Mucosa of stomach (tissue), 1 donor: ENCODE measurements at regions not wholly inside any gene's neighbourhood (a gene's known extent, or its start where the extent isn't known, plus 50 kb on each side); places are given as distances from the start of the nearest gene placed in this dataset.

Experiments
- H3K27me3 ChIP-seq: one replicate; pipeline ENCODE4 v1.7.0; 2013; ENCODE audit warnings: mild to moderate bottlenecking, low read length; ENCODE audit not compliant: control insufficient read depth, insufficient read depth
- H3K36me3 ChIP-seq: one replicate; pipeline ENCODE4 v1.7.0; 2013; ENCODE audit warnings: low read length; ENCODE audit not compliant: control insufficient read depth, insufficient read depth
- H3K4me1 ChIP-seq: one replicate; pipeline ENCODE4 v1.7.0; 2013; ENCODE audit warnings: mild to moderate bottlenecking, low read length; ENCODE audit not compliant: control insufficient read depth, insufficient read depth
- H3K4me3 ChIP-seq: one replicate; pipeline ENCODE4 v1.7.0; 2013; ENCODE audit warnings: low read length
- H3K9ac ChIP-seq: one replicate; pipeline ENCODE4 v1.7.0; 2013; ENCODE audit warnings: mild to moderate bottlenecking, low read length, moderate library complexity
- H3K9me3 ChIP-seq: one replicate; pipeline ENCODE4 v1.7.0; 2013; ENCODE audit warnings: mild to moderate bottlenecking, low read length, moderate library complexity; ENCODE audit not compliant: control insufficient read depth
- donor health status: Pancreatic carcinoma.

DNA sequence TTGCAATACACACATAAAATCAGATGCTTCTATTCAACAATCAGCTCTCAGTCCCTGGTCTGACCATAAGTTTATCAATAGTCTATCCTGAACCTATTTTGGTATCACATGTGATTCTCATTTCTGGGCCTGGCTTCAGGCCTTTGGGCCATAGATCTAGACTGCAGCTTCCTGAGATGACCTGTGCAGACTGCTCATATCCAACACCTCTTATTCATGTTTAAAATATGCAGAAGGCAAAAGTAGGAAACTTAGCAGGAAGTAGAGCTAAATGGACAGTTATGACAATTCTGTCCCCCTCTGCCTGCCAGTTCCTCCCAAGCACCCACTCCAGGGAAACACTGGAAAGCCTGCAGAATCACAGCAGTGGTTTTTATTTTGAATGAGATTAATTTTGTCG lies 53.3 kb downstream of the C7orf25 start:
- H3K36me3 ChIP-seq = no peaks in the 10 kb centered on the region
- no peak overlapping the region for H3K9ac ChIP-seq
- H3K4me3 ChIP-seq = no peak overlapping the region
- H3K27me3 ChIP-seq = no peaks in the 10 kb centered on the region
- peaks cover 4% of the 10 kb centered on the region for H3K4me1 ChIP-seq
- no peaks in the 10 kb centered on the region for H3K9me3 ChIP-seq

DNA sequence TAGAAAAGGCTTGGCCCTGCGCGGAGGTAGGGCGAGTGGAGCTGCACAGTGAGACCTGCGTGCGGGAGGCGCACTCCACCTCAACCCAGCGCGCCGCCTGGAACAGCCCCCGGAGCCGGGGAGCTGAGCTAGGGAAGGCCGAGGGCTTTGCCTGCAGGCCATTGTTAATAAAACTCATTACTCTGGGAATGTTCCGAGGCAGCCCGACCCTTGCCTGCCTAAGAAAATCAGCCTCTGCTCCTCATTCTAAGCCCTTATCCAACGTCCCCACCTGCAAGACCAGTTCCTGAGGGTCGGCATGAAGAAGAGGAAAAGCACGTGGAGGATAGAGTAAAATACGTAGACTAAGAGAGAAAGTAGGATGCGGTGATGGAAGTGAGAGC lies 55.3 kb downstream of the C7orf25 start:
- H3K9me3 ChIP-seq = no peaks in the 10 kb centered on the region
- peaks cover 4% of the 10 kb centered on the region for H3K4me1 ChIP-seq
- no peaks in the 10 kb centered on the region for H3K27me3 ChIP-seq
- H3K4me3 ChIP-seq = peak overlapping the region; percentile 19
- no peaks in the 10 kb centered on the region for H3K36me3 ChIP-seq
- H3K9ac ChIP-seq = no peak overlapping the region

DNA sequence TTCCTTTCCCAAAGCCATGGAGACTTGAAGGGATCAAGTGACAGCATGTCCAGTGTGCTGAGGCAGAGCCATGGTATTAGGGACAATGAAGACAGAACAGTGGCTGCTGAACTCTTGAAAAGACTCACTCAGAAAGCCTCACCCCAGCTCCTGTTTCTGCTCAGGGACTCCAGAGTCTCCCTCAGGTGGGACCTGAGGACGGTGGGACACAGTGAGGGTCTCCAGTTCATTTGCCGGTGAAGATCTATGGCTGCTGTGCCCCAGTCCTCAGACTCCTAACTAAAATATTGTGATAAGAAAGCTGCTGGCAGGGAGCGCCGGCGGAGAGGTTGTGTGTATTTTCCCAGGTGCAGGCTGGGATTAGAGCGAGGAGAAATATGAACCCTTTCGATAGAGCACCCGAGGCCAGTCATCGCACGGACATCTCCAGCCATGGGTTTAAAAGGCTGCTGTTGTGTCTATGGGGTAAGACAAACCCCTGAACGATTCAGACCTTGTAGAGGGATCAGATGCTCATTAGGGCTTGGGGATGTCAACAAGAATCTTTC lies 57.2 kb downstream of the C7orf25 start:
- no peak overlapping the region for H3K9ac ChIP-seq
- no peak overlapping the region for H3K4me3 ChIP-seq
- H3K4me1 ChIP-seq = peaks cover 4% of the 10 kb centered on the region
- no peaks in the 10 kb centered on the region for H3K9me3 ChIP-seq
- H3K36me3 ChIP-seq = no peaks in the 10 kb centered on the region
- no peaks in the 10 kb centered on the region for H3K27me3 ChIP-seq

DNA sequence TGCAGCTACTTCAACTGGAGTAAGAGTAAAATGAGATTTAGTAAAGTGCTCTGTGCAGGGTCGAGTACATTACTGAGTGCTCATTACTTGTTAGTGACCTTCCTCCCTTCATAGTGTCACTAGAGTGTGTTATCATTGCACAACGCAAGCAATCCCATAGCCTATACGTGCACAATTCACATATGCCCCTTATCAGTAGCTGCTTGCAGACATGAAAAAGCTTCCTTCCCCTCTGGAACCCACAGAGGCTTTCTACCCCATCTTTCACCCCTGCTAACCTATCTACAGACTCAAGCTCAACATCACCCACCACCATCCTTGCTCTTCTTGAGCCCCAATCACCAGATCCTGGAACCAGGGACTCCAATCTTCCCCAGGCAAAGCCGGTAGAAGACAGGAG lies 59.3 kb downstream of the C7orf25 start:
- Histone ChIP-seq H3K4me3 (no peak overlapping the region), H3K9me3 (no peaks in the 10 kb centered on the region), H3K9ac (no peak overlapping the region), H3K36me3 (no peaks in the 10 kb centered on the region), H3K27me3 (no peaks in the 10 kb centered on the region), H3K4me1 (peaks cover 4% of the 10 kb centered on the region)

DNA sequence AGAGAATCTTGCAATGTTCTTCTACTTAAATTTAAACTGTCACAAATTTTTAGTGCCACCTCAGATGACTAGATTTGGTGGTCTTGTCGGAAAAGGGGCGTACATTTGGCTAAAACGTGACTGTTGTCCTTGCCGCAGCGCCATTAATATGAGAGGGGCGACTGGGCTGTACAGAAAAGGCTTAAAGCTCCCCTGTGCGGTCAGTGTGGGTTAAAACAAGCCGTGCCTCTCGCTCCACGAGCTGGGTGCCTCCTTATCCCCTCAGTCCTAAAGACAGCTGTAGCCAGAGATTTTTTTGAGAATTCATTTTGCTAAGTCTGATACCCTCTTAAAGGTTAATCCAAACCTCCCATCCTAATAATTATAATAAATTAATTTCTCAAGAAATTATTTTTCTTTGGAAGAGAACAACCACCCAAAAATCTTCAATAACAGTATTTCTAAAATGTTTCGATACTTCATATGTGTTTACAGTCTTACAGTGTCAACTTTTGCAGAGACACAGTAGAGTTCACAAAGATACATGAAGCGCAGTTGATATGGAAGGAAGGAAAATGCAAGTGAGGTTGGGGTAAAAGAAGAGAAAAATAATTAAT lies 68.6 kb downstream of the C7orf25 start:
- no peak overlapping the region for H3K9ac ChIP-seq
- H3K4me1 ChIP-seq = no peaks in the 10 kb centered on the region
- no peak overlapping the region for H3K4me3 ChIP-seq
- H3K9me3 ChIP-seq = no peaks in the 10 kb centered on the region
- H3K27me3 ChIP-seq = peaks cover 2% of the 10 kb centered on the region
- H3K36me3 ChIP-seq = no peaks in the 10 kb centered on the region

DNA sequence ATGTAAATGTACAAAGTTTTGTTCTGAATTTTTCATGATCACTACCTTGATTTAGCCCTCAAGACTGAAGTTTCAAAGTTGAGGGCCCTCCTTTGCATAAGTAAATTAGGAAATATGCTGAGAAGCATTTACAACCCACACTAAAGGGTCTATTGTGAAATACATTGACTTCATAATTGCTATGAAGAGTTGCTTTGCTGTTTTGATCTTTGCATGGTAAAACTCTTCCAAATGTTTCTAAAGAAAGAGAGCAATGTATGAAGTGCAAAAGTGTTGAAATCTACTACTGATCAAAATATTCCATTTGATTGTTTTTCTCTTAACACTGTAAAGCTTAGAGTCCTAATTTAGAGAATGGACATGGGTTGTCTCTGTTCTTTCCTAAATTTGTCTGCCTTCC lies 77.2 kb downstream of the C7orf25 start:
- no peak overlapping the region for H3K4me3 ChIP-seq
- no peaks in the 10 kb centered on the region for H3K36me3 ChIP-seq
- no peaks in the 10 kb centered on the region for H3K4me1 ChIP-seq
- no peak overlapping the region for H3K9ac ChIP-seq
- H3K27me3 ChIP-seq = no peaks in the 10 kb centered on the region
- no peaks in the 10 kb centered on the region for H3K9me3 ChIP-seq

DNA sequence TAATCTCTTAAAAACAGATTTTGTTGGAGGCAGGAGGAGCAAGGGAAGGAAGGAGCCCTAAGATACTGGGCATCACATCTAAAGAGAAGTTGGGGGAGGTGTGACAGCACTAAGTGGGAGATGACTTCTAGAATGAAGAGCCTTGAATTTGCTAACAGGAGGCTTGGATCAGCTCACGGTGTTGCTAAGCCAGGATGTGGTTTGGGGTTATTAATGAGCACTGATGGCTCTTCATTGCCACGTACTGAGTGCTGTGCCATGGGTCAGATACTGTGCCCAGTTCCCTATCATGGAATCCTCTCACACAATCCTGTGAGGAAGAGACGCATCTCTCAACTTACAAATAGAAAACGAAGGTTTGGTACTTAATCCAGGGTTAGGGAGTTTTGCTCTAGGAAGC lies 78.5 kb downstream of the C7orf25 start:
- no peaks in the 10 kb centered on the region for H3K9me3 ChIP-seq
- H3K9ac ChIP-seq = no peak overlapping the region
- no peaks in the 10 kb centered on the region for H3K4me1 ChIP-seq
- no peaks in the 10 kb centered on the region for H3K36me3 ChIP-seq
- H3K4me3 ChIP-seq = no peak overlapping the region
- no peaks in the 10 kb centered on the region for H3K27me3 ChIP-seq

DNA sequence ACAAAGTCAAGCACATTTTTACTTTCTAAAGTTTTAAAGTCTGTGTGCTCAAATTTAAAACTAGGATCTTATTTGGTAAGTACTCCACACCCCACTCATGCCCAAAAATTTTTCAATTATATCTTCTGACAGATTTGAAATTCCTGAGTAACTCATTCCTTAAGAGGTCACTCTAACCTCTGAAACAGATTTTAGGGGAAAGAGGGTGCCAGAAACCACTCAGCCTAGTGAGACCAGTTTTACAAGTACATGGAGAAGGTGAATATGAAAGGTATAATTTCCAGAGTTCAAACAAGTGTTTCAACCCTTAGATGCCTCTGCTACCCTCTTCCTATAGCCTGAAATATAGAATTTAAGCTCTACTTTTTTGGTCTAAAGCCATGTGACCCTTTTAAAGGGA lies 79.2 kb downstream of the C7orf25 start:
- H3K36me3 ChIP-seq = no peaks in the 10 kb centered on the region
- H3K27me3 ChIP-seq = no peaks in the 10 kb centered on the region
- no peaks in the 10 kb centered on the region for H3K4me1 ChIP-seq
- H3K9me3 ChIP-seq = no peaks in the 10 kb centered on the region
- no peak overlapping the region for H3K9ac ChIP-seq
- H3K4me3 ChIP-seq = no peak overlapping the region

DNA sequence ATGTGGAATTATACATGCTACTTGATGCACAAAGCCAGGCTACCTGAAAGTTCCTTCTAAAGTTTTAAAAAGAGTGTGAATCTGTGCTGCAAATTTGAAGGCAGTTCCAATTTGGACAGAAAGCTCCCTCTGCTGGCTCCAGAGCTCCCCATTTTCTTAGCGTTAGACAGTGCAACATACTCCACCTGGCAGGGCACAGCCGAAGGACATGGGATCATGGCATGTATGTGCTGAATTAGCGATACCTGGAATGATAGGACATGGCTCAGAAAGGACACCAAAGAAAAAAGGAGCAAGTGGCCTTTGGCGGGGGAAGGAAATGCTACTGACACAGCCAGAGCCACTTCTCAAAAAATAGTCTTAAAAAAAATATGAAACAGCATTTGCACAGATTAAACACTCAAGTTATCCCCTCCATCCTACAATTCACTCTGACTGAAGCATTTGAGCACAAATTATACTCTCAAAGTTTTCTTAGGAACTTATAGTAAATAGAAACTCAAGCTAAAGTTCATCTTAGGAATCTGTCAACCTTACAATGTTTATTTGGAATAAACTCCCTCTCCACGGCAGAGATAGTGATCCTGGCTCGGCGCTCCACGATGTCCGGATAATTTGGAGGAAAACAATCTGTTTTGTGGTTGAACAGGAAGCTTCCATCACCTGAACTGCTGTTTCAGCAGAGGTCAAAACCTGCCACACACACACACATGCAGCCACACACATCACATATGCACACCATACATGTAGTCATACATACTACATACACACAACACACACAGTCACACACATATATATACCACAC lies 80.0 kb downstream of the C7orf25 start:
- Histone ChIP-seq H3K36me3 (no peaks in the 10 kb centered on the region), H3K9ac (no peak overlapping the region), H3K4me3 (no peak overlapping the region), H3K4me1 (no peaks in the 10 kb centered on the region), H3K27me3 (no peaks in the 10 kb centered on the region), H3K9me3 (no peaks in the 10 kb centered on the region)

DNA sequence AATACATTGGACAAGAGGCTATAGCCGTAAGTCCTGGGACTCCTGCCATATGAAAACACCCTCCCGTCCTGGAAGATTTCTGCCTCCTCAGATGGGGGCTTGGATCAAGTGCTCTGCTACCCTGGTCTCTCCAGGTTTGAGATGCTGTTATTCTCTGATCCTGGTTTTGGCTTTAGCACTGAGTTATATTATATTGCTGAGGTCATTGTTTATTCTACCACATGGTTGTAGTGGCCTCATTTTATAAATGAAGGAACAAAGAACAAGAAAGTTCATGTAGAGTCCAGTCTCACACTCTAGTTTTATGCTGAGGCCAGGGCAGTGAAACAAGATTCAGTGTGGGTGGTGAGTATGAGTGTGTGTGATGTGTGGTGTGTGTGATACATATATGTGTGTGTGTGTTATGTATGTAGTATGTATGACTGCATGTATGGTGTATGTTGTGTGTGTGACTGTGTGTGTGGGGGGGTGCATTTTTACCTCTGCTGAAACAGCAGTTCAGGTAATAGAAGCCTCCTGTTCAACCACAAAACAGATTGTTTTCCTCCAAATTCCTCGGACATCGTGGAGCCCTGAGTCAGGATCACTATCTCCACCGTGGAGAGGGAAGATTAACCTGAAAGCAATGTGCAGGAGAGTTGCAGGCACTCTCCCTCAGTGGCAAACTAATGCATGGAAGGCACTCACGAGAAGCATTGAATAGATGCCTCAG lies 80.7 kb downstream of the C7orf25 start:
- Histone ChIP-seq H3K4me1 (no peaks in the 10 kb centered on the region), H3K36me3 (no peaks in the 10 kb centered on the region), H3K9me3 (no peaks in the 10 kb centered on the region), H3K9ac (no peak overlapping the region), H3K4me3 (no peak overlapping the region), H3K27me3 (no peaks in the 10 kb centered on the region)

DNA sequence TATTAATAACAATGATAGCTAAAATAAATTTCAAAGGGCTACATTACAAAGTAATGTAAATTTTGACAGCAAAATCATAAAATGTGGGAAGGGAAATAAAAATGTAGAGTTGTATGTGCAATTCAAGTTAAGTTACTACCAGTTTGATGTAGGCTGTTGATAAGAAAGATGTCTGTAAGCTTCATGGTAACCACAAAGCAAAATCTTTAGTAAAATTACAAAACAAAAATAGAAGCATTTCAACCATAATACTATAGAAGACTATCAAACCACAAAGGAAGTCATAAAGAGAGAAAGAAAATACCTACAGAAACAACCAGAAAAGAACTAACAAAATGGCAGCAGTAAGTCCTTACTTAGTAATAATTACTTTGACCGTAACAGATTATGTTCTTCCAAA lies 99.1 kb downstream of the C7orf25 start:
- Histone ChIP-seq H3K4me3 (no peak overlapping the region), H3K9ac (no peak overlapping the region), H3K36me3 (no peaks in the 10 kb centered on the region), H3K27me3 (no peaks in the 10 kb centered on the region), H3K4me1 (no peaks in the 10 kb centered on the region), H3K9me3 (no peaks in the 10 kb centered on the region)

DNA sequence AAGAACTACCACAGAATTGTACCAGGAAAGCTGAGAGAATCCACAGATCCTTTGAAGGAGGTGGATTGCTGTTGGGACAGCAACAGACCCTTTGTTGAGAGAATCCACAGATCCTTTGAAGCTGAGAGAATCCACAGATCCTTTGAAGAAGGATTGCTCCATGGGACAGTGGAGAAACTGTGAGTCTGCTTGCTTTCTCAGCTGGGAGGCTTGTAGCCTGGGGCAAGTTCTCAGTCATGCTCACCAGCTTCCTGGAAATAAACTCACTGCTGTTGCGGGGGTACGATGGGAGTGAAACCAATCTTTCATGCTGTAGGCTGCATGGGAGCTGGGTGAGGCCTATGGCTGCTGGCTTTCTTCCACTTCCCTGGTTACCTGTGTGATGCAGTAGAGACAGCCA lies 106.3 kb downstream of the C7orf25 start:
- no peak overlapping the region for H3K9ac ChIP-seq
- H3K4me3 ChIP-seq = no peak overlapping the region
- no peaks in the 10 kb centered on the region for H3K27me3 ChIP-seq
- no peaks in the 10 kb centered on the region for H3K9me3 ChIP-seq
- no peaks in the 10 kb centered on the region for H3K4me1 ChIP-seq
- H3K36me3 ChIP-seq = no peaks in the 10 kb centered on the region
